GM19468 (cell line): ENCODE measurements at regions not wholly inside any gene's neighbourhood (a gene's known extent, or its start where the extent isn't known, plus 50 kb on each side); places are given as distances from the start of the nearest gene placed in this dataset.

ENCODE experiments used
- ATAC-seq: cut with Tn5 transposase; IDR thresholded peaks from one replicate; pipeline ENCODE4 v1.9.1; 2021; ENCODE audit warnings: mild to moderate bottlenecking, moderate library complexity, moderate number of reproducible peaks; ENCODE audit not compliant: unreplicated experiment; ENCODE audit errors: extremely low read depth

DNA sequence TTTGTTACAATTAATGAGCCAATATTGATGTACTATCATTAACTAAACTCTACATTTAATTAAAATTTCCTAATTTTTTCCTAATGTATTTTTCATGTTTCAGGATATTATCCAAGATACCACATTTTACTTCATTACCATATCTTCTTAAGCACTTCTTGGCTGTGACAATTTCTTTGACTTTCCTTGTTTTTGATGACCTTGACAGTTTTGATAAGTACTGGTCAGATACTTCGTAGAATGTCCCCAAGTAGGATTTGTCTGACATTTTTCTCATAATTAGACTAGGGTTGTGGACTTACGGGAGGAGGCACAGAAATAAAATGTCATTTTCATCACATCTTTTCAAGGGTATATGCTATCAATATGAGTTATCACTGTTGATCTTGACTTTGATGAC, 700.9 kb downstream of the BCL11B start:
- no peak for ATAC-seq

- ATAC-seq = no peak
These were observed 698.9 kb downstream of the BCL11B start for GRCh38 chr14:98573082-98573481.

- no peak for ATAC-seq
These were observed 695.5 kb downstream of the BCL11B start for GRCh38 chr14:98576463-98576862.

- no peak for ATAC-seq
These were observed 693.8 kb downstream of the BCL11B start for GRCh38 chr14:98578204-98578603.

GRCh38 chr14:98579140-98579539, 692.9 kb downstream of the BCL11B start:
- no peak for ATAC-seq

DNA sequence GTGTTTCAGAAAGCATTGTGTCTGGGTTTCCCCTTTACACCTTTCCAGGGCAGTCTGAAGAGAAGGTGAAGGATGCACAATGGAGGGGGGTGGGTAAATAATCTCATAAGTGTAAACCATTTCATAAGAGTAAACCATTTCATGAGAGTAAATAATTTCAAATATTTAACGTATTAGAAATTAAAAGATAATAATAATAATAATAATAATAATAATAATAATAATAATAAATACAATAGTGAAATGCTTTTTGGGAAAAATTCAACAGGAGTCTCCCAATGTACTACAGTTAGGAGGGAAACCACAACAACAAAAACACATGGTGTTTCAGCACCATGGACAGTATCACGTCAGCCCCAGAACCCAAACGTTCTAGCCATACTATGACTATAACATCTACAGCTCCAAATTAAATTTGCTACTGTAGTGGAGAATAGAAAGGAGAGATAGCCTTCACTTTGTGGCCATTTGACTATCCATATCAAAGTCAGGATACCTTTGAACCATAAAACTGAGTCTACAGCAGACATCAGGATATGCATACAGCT, 691.8 kb downstream of the BCL11B start:
- ATAC-seq = no peak

DNA sequence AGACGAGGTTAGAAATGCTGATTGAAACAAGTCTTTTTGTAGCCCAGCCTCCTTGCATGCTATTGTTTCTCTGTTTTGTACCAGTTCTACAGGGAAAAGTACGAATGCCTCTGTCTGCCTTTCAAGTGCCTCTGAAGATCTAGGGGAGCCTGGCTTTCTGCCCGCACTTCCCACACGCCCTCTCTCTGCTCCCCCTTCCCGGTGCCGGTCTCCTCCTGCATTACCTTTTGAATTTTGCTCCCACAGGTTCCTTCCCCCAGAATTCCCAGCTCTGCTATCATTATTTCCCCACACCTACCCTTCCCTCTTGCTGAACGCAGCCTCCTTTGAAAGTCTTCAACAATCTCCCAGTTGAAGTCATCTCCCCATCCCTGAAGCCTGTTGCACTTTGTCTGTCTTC, 689.7 kb downstream of the BCL11B start:
- no peak for ATAC-seq

DNA sequence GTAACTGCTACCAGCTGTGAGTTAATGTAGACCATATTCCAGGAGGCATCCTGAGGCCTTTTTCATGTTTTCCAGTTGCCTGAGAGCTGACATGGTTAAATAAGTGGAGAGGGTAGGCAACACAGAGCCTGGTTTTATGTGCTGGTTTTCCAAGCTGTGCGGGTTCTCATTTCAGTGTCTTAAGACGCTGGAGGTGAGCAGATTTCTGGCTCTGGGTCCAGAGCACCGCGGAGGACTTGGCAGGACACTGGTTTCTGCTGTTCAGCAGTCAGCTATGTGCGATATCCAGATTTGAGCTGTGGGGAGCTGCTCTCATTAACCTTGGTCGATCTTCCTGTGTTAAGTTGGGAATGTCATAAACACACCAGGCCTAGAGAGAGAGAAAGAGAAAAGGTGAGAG, 680.8 kb downstream of the BCL11B start:
- ATAC-seq = no peak

DNA sequence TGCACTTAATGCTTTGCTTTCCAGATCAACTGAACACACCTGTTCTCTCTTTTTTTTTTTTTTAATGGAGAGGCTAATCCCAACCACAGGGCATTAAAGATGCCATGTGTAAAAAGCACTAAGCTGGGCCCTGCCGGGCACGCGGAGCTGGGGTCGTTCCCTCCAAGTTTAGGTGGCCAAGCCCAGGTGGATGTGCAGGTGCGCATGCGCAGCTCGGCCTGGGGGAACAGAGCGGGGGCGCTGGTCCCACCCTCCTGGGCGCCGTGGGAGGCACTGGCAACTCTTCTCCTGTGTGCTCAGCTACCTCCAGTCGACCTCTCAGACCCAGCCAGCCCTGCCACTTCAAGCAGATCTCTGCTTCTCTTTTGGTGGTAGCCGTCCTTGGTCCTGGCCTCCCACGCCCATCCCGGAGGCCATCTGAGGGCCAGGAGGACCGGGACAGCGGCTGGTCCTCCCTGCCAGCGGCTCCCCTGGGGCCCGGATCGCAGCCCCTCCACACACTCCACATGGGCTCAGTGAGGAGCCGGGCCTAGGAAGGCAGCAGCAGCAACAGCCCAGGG, 679.3 kb downstream of the BCL11B start:
- no peak for ATAC-seq

DNA sequence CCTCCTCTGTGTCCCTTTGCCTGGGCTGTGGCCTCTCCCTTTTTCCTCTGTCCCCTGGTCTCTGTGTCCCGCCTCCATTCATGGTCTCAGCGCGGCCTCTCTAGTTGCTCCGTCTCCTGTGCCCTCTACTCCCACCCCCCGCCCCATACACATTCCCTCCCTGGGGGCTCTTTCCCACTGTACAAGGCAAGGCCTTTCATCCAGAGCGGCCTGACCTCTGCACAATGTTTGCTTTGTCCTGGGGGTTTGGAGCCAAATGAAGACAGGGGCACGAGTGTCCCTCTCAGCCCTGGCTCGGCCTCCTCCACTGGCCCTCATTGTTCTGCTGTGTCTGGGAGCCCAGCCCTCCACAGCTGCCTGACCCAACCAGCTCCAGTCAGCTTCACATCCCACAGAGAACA, 678.6 kb downstream of the BCL11B start:
- ATAC-seq = no peak

GRCh38 chr14:98594156-98594555, 677.8 kb downstream of the BCL11B start:
- ATAC-seq = no peak

DNA sequence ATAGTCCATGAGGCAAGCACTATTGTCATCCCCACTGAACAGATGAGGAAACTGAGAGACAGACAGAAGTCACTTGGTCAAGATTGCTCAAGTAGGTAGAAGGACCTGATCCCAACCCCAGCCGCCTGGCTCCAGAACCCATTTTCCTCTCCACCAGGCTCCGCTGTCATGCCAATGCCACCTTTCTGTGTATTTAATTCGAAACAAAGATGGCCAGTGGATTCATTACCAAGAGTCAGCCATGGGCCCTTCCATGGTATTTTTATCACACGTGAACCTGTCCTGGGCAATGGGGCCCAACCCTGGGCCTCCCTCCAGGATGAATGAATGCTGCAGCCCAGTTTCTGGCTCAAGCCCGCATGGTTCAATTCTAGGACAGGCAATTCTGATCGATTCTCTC, 673.4 kb downstream of the BCL11B start:
- ATAC-seq = no peak

GRCh38 chr14:98599082-98599481, 672.9 kb downstream of the BCL11B start:
- no peak for ATAC-seq

DNA sequence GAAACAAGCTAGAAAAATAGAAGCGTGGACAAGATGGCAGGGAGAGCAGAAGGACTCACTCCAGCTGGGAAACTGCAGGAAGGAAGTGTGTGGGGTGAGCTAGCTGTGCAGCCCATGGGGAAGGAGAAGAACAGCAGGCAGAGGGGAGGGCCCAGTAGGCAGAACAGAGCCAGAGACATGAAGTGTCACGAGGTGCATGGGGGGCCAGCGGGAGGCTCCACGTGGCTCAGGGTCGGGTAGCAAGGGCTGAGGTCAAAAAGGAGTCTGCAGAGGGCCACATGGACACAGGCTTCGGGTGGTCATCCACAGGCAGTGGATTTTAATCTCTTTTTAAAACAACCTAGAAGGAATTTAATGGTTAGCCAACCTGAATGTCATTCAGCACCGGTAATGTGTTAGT, 669.0 kb downstream of the BCL11B start:
- ATAC-seq = no peak

- no peak for ATAC-seq
These were observed 667.0 kb downstream of the BCL11B start for GRCh38 chr14:98605043-98605442.

GRCh38 chr14:98606041-98606640, 665.9 kb downstream of the BCL11B start:
- no peak for ATAC-seq

DNA sequence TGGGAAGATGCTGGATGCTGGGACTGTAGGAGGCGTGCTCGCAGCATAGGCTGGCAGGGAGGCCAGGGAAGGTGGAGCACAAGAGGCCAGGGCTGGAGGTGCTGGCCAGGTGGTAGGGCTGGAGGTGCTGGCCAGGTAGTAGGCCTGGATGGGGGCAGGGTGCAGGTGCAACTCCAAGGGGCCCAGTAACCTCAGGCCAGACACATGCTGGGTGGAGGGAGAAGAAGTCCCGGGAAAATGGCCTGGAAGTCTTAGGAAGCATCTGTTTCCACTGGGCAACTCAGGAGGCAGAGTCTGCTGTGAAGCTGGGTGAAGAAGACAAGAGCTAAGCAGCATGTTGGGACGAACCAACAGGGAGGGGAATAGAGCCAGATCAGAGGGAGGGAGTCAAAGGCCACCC, 665.2 kb downstream of the BCL11B start:
- no peak for ATAC-seq

- no peak for ATAC-seq
These were observed 664.6 kb downstream of the BCL11B start for GRCh38 chr14:98607341-98607910.

- no peak for ATAC-seq
These were observed 663.6 kb downstream of the BCL11B start for GRCh38 chr14:98608071-98609060.

- ATAC-seq = no peak
These were observed 659.4 kb downstream of the BCL11B start for GRCh38 chr14:98612434-98613200.
